Activated CD4-positive, CD25-positive, alpha-beta regulatory T cell treated with anti-CD3 and anti-CD28 coated beads, Interleukin-2, amount 50 U/mL, for 24 hours (primary cell): ENCODE measurements at regions not wholly inside any gene's neighbourhood (a gene's known extent, or its start where the extent isn't known, plus 50 kb on each side); places are given as distances from the start of the nearest gene placed in this dataset.
"Not testable (repeated sequence)": the region's sequence is repeated elsewhere in the genome, so short reads cannot be mapped to it uniquely, and the experiment has no call there.

Experiments used
- ATAC-seq, 2 donors: fragments of 150-1000 bp; cut with Tn5 transposase; one replicate each; pipeline ENCODE4 v1.10.0; 2021; ENCODE audit warnings: mild to moderate bottlenecking in 1 of 2, moderate library complexity in 1 of 2

GRCh38 chr15:100769043-100769974 lies 110.3 kb upstream of the ALDH1A3 start:
- no peak for ATAC-seq

DNA sequence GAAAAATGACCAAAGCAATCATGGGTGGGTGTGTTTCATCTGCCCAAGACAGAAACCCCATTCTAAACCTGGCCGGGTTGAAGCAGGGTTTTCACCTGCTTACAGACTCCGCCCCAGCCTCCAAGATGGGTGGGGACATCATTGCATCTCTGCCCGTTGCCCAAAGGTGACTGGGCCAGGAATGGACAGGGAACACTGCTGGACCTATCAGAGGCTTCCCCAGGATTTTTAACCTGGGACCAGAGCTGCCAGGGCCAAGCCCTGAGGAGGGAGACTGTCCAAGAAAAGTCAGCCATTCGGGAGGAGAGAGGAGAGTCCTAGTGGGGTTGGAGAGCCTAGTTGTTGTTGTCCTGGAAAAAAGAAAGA lies 109.7 kb upstream of the ALDH1A3 start:
- ATAC-seq, result no peak

DNA sequence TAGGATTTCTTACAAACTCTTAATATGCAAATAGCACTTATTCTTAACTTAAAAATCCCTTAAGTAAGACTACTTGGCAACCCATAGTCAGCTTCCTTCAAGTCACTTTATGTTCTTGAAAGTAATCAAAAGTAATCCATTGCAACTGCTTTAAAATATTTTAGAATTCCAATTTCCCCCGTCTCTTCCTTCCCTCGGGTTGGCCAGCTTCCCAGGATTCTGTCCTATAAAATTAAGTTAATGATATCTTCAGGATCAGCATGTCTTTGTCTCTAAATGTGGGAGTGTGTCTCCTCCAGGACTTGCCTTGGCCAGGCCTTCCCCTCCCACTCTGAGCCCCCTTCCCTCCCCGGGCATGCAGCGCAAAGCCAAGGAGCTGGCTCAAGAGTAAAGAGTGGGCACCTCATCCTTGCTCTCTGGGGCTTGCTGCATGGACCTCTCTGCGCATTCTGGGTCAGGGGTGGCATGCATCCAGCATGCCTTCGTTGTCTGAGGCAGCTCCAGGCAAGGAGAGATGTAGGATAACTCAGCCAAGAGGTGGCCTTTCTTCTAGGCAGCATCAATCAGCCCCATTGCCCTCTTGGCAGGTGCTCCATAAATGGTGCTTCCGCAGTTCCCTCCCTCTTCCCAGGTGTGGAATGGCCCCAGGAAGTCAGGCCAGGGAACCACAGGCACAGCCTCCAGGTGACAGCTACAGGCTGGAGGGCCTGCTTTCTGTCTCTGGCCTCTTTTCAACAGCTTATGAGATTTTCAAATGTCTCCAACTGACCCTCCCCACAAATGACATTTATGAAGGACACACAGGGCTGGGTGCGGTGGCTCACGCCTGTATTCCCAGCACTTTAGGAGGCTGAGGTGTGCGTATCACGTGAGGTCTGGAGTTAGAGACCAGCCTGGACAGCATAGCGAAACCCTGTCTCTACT lies 108.7 kb upstream of the ALDH1A3 start:
- ATAC-seq, result no peak

GRCh38 chr15:100771746-100772145 lies 107.9 kb upstream of the ALDH1A3 start:
- no peak for ATAC-seq

DNA sequence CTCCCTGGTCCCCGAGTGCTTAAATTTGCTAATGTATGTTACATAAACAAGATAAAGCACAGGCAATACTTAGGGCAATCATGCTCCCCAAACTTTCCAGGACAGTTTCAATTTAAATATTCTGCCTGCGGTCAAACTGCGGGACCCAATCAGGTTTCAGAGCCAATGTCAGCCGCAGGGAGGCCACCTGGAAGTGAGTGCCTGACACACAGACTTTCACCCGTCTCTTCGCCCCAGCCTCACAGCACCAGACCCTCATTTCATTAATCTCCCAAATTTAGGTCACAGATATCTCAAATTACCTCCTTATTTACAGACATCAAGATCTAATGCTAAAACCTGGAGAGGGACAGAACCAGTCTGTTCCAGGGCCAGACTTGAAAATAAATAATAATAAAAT lies 107.2 kb upstream of the ALDH1A3 start:
- no peak for ATAC-seq

DNA sequence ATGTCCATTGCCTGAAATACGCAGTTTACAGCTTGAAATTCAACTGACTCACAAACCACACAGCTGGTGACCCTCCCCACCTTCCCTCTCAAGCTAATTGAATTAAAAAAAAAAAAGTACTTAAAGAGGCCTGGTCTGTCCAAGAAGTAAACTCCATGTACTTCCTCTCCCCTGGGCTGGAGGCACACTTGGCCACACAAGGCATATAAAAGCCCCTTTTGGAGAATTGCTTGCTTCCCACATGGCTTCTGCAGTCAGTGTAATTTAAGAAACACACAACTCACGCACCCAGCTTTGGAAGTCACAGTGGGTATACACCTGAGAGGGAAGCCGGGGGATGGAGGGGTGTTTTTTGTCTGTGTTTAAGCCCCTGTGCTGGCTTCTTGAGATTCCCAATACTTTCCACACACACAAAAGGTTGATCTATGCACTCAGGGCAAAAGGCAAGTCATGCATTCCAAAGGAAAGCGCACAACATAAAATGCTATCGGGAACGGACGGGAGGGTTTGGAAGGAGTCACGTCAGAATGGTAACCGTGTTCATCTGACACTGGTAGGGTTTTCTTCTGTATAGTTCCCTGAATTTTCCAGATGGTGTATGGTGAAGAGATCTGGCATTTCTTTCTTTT lies 106.6 kb upstream of the ALDH1A3 start:
- no peak for ATAC-seq

DNA sequence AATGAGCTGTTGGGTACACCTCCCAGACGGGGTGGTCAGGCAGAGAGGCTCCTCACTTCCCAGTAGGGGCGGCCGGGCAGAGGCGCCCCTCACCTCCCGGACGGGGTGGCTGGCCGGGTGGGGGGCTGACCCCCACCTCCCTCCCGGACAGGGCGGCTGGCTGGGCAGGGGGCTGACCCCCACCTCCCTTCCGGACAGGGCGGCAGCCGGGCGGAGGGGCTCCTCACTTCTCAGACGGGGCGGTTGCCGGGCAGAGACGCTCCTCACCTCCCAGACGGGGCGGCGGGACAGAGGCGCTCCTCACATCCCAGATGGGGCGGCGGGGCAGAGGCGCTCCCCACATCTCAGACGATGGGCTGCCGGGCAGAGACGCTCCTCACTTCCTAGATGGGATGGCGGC lies 105.6 kb upstream of the ALDH1A3 start:
- not testable (repeated sequence) for ATAC-seq

GRCh38 chr15:100775581-100776185 lies 103.9 kb upstream of the ALDH1A3 start:
- ATAC-seq, result no peak

- ATAC-seq, result no peak
Observed at GRCh38 chr15:100777821-100778220, 101.8 kb upstream of the ALDH1A3 start.

DNA sequence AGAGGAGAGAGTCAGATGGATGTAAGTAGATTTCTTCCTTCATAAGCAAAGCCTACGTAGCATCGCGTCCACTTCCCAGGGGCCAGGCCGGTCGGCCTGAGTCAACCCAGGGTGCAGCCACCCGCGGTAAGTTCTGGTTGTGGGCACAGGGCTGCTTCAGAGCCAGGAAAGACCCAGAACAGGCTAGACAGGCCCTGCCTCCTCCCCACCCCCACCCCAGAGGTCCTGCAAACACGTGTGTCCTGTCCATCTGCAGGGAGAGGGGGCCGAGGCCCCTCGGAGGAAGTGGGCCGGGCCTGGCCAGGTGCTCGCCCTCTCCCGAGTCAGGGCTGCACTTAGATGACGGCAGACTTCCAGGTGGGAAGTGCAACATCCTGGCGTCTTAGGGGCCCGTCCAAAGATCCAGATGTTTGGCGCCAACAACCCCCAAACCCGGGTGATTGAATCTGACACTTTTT lies 100.8 kb upstream of the ALDH1A3 start:
- no peak for ATAC-seq

- no peak for ATAC-seq
Observed at GRCh38 chr15:100779331-100780207, 100.1 kb upstream of the ALDH1A3 start.

DNA sequence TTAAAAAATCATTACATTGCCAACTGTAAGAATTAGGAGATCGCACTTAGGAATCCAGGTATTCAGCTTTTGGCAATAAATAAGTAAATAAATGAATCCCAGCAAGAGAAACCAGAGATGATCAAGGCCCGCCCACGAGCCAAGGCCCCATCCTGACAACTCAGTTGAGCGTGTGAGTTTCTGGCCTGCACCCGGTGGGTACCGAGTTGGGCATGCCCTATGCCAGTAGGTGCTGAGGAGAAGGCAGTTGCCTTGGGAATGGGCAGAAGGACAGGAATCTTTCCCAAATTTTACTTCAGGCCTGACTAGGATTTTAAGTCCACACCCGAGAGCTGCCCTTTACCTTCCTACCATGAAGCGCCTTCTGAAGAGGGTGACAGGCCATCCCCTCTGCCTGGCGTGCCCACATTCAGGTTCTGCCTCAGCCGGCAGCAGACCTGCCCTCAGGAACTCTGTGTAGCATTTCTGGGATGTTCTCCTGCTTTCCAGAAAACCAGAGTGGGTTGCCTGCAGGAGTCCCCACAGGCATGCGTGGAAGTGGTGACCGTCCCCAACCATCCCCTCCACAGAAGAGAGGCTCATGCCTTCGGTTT lies 99.3 kb upstream of the ALDH1A3 start:
- no peak for ATAC-seq

DNA sequence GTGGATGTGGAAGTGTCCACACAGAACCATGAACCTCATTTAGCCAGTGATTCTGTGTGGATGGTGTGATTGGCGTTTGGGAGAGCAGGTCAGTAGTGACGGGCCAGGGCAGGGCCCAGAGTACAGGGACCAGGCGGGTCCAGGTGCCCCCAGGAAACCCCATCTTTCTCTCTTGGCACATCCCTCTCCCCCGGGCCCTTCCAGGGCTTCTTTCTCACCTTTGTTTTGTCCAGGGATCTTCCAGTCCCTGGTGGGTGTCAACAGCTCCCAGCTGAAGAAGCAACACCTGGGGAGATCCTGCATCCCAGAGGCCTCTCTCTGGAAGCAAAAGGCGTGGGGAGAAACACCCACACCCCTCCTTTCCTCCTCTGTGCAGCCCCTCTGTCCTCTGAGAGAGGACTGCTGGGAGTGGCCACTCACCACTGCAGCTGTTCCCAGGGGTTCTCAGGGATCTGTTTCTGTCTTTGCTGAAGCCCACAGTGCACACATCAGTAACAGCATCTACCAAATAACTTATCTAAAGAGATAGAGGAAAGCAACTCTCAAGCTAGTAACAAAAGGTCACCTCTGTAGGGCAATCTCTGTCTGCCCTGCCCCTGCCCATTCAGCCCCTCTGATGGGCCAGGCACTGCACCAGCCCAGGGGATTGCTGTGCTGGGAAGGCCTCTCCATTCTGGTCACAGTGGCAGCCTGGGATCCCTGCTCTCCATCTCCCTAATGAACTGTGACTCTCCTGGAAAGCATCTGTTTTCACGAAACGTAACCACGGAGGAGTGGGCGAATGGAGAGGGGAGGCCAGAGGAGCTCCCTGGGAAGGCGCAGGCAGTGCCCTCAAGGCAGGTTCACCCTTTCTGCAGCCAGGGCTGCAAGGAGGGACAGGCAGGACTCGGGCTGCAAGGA lies 98.3 kb upstream of the ALDH1A3 start:
- ATAC-seq, result no peak

DNA sequence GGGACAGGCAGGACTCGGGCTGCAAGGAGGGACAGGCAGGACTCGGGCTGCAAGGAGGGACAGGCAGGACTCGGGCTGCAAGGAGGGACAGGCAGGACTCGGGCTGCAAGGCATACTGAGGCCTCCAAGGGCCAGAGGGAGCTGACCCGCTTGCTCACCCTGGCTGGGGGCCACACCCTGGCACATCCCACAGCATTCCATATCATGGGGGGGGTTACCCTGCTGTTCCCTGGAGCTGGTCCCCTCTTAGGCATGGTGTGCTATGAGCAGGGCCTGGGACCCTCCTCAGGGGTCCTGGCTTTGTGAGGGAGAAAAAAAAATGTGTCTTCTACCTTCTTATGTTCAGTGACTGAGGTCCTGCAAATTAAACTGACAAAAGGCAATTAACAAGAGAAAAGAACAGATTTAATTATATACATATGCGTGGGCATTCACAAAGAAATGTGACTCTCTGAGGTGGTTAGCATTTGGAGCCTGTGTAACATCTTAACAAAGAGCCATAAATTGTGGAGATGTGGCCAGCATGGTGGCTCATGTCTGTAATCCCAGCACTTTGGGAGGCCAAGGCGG lies 97.6 kb upstream of the ALDH1A3 start:
- no peak for ATAC-seq

DNA sequence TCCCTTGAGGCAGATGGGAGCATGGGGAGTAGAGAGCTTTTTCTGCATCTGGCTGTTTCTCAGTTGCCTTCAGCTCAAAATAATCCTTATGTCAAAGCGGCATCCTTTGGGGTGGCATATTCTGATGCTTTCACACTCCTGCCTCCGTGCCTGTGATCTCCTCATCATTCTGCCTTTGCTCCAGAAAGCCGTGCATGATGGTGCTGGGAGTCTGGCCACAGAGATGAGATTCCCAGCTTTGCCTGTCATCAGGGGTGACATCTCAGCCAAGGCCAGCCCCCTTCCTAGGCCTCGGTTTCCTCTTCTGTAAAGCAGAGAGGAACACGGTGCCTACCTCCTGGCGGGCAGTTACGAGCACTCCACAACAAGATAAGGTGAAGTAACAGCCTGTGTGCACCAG lies 96.3 kb upstream of the ALDH1A3 start:
- ATAC-seq, result no peak

DNA sequence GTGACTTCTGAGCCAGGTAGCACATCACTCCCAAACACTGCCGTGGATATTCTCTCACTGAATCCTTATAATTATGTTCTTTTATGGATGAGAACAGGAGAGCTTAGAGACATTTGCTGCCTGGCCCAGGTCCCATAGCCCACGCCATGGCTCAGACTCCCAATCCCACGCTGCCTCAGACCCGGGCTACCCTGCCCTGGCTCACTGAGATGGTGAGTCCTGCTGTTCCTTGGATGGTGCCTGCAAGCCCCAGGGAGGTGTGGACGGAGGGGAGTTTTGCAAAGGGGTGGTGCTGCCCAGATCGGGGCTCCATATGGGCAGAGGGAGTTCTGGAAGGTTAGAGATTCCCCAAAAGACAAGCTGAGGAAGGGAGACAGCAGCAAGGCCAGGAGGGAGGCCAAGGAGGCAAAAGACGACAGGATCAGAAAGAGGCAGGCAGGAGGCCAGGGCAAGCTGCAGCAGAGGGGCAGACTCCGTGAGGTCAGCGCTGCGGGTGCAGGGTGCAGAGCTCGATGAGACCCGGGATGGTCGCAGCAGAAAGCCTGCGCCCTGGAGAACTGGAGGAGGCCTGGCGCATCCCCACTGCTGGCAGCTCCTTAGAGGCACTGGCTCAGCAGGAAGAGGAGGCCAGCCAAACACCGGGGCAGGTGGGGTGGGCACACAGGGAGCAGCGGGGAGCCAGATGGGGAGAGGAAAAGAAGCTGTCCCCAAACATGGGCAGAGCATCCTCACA lies 95.7 kb upstream of the ALDH1A3 start:
- ATAC-seq, result no peak

GRCh38 chr15:100784493-100785180 lies 95.0 kb upstream of the ALDH1A3 start:
- ATAC-seq, result no peak
